H1 (cell line): ENCODE measurements at regions not wholly inside any gene's neighbourhood (a gene's known extent, or its start where the extent isn't known, plus 50 kb on each side); places are given as distances from the start of the nearest gene placed in this dataset.

Source experiments
- CTCF ChIP-seq, 3 experiments: IDR thresholded peaks; 1 replicate in 2 of 3; 2 replicates in 1 of 3; pipeline versions ENCODE4 v1.5.1 to v1.6.1; 2011; ENCODE audit warnings: low read length in 3 of 3, mild to moderate bottlenecking in 3 of 3, inconsistent platforms in 2 of 3, low read depth in 1 of 3, moderate library complexity in 1 of 3; ENCODE audit not compliant: insufficient read depth in 1 of 3; ENCODE audit errors: control extremely low read depth in 1 of 3

GRCh38 chr3:34180532-34180931 lies 382.1 kb downstream of the PDCD6IP start (continued):
- TF ChIP-seq CTCF (IDR thresholded peaks at IDR 0.05; ENCODE audit: control extremely low read depth in 1 of 3, insufficient read depth in 1 of 3, low read depth in 1 of 3, low read length in 3 of 3): no peak
- TF ChIP-seq, all 59 proteins: peak for 0
